SK-N-SH treated with all-trans-retinoic acid at 6 μM for 48 hours (cell line): ENCODE measurements at regions not wholly inside any gene's neighbourhood (a gene's known extent, or its start where the extent isn't known, plus 50 kb on each side); places are given as distances from the start of the nearest gene placed in this dataset.

Source experiments
- ATAC-seq: fragments of 200-7000 bp; cut with Tn5 transposase; 3 replicates; pipeline ENCODE4 v1.9.1; 2020; ENCODE audit warnings: mild to moderate bottlenecking, moderate library complexity
- CREB5 ChIP-seq: fragments of 250-450 bp; sonication (Bioruptor Pico); IDR thresholded peaks from 2 replicates; pipeline ENCODE4 v1.5.1; 2020; ENCODE audit warnings: low read depth, mild to moderate bottlenecking, moderate library complexity
- GLIS3 ChIP-seq: fragments of 250-450 bp; sonication (Bioruptor Pico); IDR thresholded peaks from 2 replicates; pipeline ENCODE4 v1.5.0; 2020; ENCODE audit warnings: mild to moderate bottlenecking, moderate library complexity
- RARB ChIP-seq: fragments of 250-450 bp; sonication (Bioruptor Pico); IDR thresholded peaks from 2 replicates; pipeline ENCODE4 v1.8.0; 2021; ENCODE audit warnings: mild to moderate bottlenecking, moderate library complexity
- TCF4 ChIP-seq: fragments of 250-450 bp; sonication (Bioruptor Pico); IDR thresholded peaks from 2 replicates; pipeline ENCODE4 v1.8.0; 2021; ENCODE audit warnings: mild to moderate bottlenecking, moderate library complexity, borderline replicate concordance
- ZC3H10 ChIP-seq: fragments of 250-450 bp; sonication (Bioruptor Pico); IDR thresholded peaks from 2 replicates; pipeline ENCODE4 v1.5.1; 2021; ENCODE audit warnings: mild to moderate bottlenecking, moderate library complexity
- ZFP3 ChIP-seq: fragments of 250-450 bp; sonication (Bioruptor Pico); IDR thresholded peaks from 2 replicates; pipeline ENCODE4 v1.5.0; 2020; ENCODE audit warnings: mild to moderate bottlenecking, moderate library complexity
- ZNF8 ChIP-seq: fragments of 450-650 bp; formaldehyde crosslinking; IDR thresholded peaks from 2 replicates; pipeline ENCODE4 v1.5.0; 2020; ENCODE audit warnings: mild to moderate bottlenecking, moderate library complexity

- ATAC-seq, result no peak; the same call in 2 of the 3 replicates
- no peak for TF ChIP-seq RARB (CRISPR knock-in tag)
- TF ChIP-seq TCF4, result peak; percentile 67; the same call in 1 of the 2 replicates
These were observed 53.2 kb upstream of the ITGA1 start for GRCh38 chr5:52734557-52734956.

- TF ChIP-seq ZC3H10 (CRISPR knock-in tag) (no peak), CREB5 (no peak), GLIS3 (CRISPR knock-in tag) (no peak), ZFP3 (CRISPR knock-in tag) (no peak), ZNF8 (CRISPR knock-in tag) (no peak), TCF4 (no peak)
- ATAC-seq, result peak; percentile 86
These were observed 52.6 kb upstream of the ITGA1 start for GRCh38 chr5:52735139-52735538.
